DOHH2 (cell line): ENCODE measurements at regions not wholly inside any gene's neighbourhood (a gene's known extent, or its start where the extent isn't known, plus 50 kb on each side); places are given as distances from the start of the nearest gene placed in this dataset.
"Not testable (repeated sequence)": the region's sequence is repeated elsewhere in the genome, so short reads cannot be mapped to it uniquely, and the experiment has no call there.

Experiments
- H3F3A ChIP-seq: fragments of 200-600 bp; sonication (generic), shearing (Covaris generic); 2 replicates; pipeline ENCODE4 v1.6.0; 2016; ENCODE audit warnings: antibody characterized with exemption, mild to moderate bottlenecking; ENCODE audit not compliant: control insufficient read depth, insufficient read depth
- H3K27ac ChIP-seq: fragments of 200-600 bp; sonication (generic); 2 replicates; pipeline ENCODE4 v1.5.1; 2014; ENCODE audit warnings: low read depth, mild to moderate bottlenecking, low read length, moderate library complexity
- H3K27me3 ChIP-seq: fragments of 200-600 bp; sonication (generic); 2 replicates; pipeline ENCODE4 v1.6.1; 2014; ENCODE audit warnings: mild to moderate bottlenecking, low read length, mixed read lengths; ENCODE audit not compliant: control insufficient read depth
- H3K36me3 ChIP-seq: fragments of 200-600 bp; sonication (generic); 2 replicates; pipeline ENCODE4 v1.6.1; 2014; ENCODE audit warnings: mild to moderate bottlenecking, low read length, moderate library complexity, mixed read lengths; ENCODE audit not compliant: control insufficient read depth
- H3K4me1 ChIP-seq: fragments of 200-600 bp; sonication (generic); 2 replicates; pipeline ENCODE4 v1.6.1; 2014; ENCODE audit warnings: mild to moderate bottlenecking, low read length, mixed read lengths; ENCODE audit not compliant: control insufficient read depth
- H3K4me2 ChIP-seq: fragments of 200-600 bp; sonication (generic); 2 replicates; pipeline ENCODE4 v1.6.0; 2014; ENCODE audit warnings: mild to moderate bottlenecking, low read length, moderate library complexity
- H3K4me3 ChIP-seq: fragments of 200-600 bp; sonication (generic); 2 replicates; pipeline ENCODE4 v1.5.1; 2014; ENCODE audit warnings: mild to moderate bottlenecking, low read length, mixed read lengths
- H3K79me2 ChIP-seq: fragments of 200-600 bp; sonication (generic); 2 replicates; pipeline ENCODE4 v1.6.1; 2014; ENCODE audit warnings: mild to moderate bottlenecking, low read length, mixed read lengths; ENCODE audit not compliant: control insufficient read depth
- H3K9me2 ChIP-seq: fragments of 200-600 bp; sonication (generic); replicated peaks from 2 replicates; pipeline ENCODE4 v1.6.1; 2014; ENCODE audit warnings: mild to moderate bottlenecking, low read length, mixed read lengths; ENCODE audit not compliant: control insufficient read depth
- H3K9me3 ChIP-seq: fragments of 200-600 bp; sonication (generic); 2 replicates; pipeline ENCODE4 v1.6.1; 2014; ENCODE audit warnings: antibody characterized with exemption, low read length, mixed read lengths; ENCODE audit not compliant: control insufficient read depth, insufficient read depth
- H4K20me1 ChIP-seq: fragments of 200-600 bp; sonication (generic); 2 replicates; pipeline ENCODE4 v1.6.0; 2014; ENCODE audit warnings: low read depth, mild to moderate bottlenecking, antibody characterized with exemption, low read length, moderate library complexity; ENCODE audit not compliant: control insufficient read depth, insufficient read depth
- EZH2phosphoT487 ChIP-seq: fragments of 200-600 bp; sonication (generic); IDR thresholded peaks from 2 replicates; pipeline ENCODE4 v1.6.1; 2017; ENCODE audit warnings: borderline replicate concordance, mild to moderate bottlenecking, antibody characterized with exemption, low read length, moderate library complexity, mixed read lengths
- TF ChIP-seq, protein P1 (sequence below): fragments of 200-600 bp; sonication (generic); IDR thresholded peaks from one replicate; pipeline ENCODE4 v1.5.1; 2014; ENCODE audit warnings: antibody characterized with exemption, mild to moderate bottlenecking, low read depth, low read length; ENCODE audit not compliant: poor library complexity, severe bottlenecking

DNA sequence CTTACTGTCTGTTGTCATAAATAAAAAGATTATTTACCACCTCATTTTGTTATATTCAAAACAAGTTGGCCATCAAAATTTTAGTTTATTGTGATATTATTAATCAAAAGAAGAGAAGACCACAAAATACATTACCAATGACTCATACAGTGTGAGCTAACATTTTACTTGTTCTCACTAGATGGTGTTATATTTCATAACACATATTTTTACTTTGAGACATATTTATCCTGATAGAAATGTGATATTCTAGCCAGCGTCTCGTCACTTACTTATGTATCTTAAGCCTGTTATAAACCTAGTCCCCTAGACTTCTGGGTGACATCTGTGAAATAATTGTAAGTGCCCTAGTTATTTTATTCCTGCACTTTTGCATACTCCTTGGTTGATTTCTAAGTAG lies 263.2 kb downstream of the CDH7 start:
- no peaks in the 10 kb centered on the region for H3K79me2 ChIP-seq
- no peaks in the 10 kb centered on the region for H3K9me2 ChIP-seq
- H4K20me1 ChIP-seq: no peaks in the 10 kb centered on the region
- no peaks in the 10 kb centered on the region for H3F3A ChIP-seq
- H3K9me3 ChIP-seq: no peaks in the 10 kb centered on the region
- no peak overlapping the region for H3K27ac ChIP-seq
- H3K27me3 ChIP-seq: no peaks in the 10 kb centered on the region
- H3K4me2 ChIP-seq: no peak overlapping the region
- no peaks in the 10 kb centered on the region for H3K36me3 ChIP-seq
- TF ChIP-seq EZH2phosphoT487: no peak
- TF ChIP-seq, protein P1, sequence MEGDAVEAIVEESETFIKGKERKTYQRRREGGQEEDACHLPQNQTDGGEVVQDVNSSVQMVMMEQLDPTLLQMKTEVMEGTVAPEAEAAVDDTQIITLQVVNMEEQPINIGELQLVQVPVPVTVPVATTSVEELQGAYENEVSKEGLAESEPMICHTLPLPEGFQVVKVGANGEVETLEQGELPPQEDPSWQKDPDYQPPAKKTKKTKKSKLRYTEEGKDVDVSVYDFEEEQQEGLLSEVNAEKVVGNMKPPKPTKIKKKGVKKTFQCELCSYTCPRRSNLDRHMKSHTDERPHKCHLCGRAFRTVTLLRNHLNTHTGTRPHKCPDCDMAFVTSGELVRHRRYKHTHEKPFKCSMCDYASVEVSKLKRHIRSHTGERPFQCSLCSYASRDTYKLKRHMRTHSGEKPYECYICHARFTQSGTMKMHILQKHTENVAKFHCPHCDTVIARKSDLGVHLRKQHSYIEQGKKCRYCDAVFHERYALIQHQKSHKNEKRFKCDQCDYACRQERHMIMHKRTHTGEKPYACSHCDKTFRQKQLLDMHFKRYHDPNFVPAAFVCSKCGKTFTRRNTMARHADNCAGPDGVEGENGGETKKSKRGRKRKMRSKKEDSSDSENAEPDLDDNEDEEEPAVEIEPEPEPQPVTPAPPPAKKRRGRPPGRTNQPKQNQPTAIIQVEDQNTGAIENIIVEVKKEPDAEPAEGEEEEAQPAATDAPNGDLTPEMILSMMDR: no peak
- H3K4me3 ChIP-seq: no peak overlapping the region
- H3K4me1 ChIP-seq: no peaks in the 10 kb centered on the region

DNA sequence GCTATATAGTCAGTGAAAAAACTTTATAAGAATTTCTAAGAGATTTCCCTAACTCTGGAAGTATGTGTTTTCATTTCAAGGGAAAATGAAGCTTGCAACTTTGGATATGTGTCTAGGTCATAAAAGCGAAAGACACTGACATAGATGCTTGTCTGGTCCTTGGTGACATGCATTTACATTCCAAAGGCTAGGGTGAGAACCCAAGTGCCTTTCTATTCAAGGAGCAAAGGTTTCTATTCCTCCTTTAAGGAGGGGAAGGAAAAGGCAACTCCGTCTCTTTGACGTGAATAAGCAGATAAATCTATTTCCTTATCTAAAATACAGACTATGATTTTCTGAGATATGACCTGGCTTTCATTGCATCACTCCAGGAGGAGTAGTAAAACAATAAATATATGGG lies 261.1 kb downstream of the CDH7 start:
- TF ChIP-seq, protein P1: no peak
- TF ChIP-seq EZH2phosphoT487: no peak
- no peaks in the 10 kb centered on the region for H4K20me1 ChIP-seq
- no peaks in the 10 kb centered on the region for H3K4me1 ChIP-seq
- H3K79me2 ChIP-seq: no peaks in the 10 kb centered on the region
- no peaks in the 10 kb centered on the region for H3F3A ChIP-seq
- H3K4me2 ChIP-seq: no peak overlapping the region
- no peaks in the 10 kb centered on the region for H3K9me2 ChIP-seq
- no peaks in the 10 kb centered on the region for H3K27me3 ChIP-seq
- H3K9me3 ChIP-seq: no peaks in the 10 kb centered on the region
- H3K27ac ChIP-seq: no peak overlapping the region
- no peaks in the 10 kb centered on the region for H3K36me3 ChIP-seq
- H3K4me3 ChIP-seq: no peak overlapping the region

DNA sequence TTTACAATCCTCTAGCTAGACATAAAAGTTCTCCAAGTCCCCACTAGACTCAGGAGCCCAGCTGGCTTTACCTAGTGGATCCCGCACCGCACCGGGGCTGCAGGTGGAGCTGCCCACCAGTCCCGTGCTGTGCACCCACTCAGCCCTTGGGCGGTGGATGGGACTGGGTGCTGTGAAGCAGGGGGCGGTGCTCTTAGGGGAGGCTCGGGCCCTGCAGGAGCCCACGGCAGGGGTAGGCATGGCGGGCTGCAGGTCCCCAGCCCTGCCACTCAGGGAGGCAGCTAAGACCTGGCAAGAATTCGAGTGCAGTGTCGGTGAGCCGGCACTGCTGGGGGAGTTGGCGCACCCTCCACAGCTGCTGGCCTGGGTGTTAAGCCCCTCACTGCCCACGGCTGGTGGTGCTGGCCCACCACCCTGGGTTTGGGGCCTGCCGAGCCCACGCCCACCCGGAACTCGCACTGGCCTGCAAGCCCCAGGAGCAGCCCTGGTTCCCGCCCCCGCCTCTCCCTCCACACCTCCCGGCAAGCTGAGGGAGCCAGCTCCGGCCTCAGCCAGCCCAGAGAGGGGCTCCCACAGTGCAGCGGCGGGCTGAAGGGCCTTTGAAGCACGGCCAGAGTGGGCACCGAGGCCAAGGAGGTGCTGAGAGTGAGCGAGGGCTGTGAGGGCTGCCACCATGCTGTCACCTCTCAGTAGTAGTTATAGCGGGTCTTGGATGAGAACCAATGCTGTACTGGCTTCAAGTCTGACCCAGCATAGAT lies 255.2 kb downstream of the CDH7 start:
- Histone ChIP-seq H3K9me2 (no peaks in the 10 kb centered on the region), H3K79me2 (no peaks in the 10 kb centered on the region), H3K27ac (no peak overlapping the region), H3K4me3 (no peak overlapping the region), H3K36me3 (no peaks in the 10 kb centered on the region), H3K4me1 (no peaks in the 10 kb centered on the region), H3K4me2 (no peak overlapping the region), H3F3A (no peaks in the 10 kb centered on the region), H4K20me1 (no peaks in the 10 kb centered on the region), H3K9me3 (no peaks in the 10 kb centered on the region), H3K27me3 (no peaks in the 10 kb centered on the region)
- TF ChIP-seq, protein P1: no peak
- no peak for TF ChIP-seq EZH2phosphoT487

DNA sequence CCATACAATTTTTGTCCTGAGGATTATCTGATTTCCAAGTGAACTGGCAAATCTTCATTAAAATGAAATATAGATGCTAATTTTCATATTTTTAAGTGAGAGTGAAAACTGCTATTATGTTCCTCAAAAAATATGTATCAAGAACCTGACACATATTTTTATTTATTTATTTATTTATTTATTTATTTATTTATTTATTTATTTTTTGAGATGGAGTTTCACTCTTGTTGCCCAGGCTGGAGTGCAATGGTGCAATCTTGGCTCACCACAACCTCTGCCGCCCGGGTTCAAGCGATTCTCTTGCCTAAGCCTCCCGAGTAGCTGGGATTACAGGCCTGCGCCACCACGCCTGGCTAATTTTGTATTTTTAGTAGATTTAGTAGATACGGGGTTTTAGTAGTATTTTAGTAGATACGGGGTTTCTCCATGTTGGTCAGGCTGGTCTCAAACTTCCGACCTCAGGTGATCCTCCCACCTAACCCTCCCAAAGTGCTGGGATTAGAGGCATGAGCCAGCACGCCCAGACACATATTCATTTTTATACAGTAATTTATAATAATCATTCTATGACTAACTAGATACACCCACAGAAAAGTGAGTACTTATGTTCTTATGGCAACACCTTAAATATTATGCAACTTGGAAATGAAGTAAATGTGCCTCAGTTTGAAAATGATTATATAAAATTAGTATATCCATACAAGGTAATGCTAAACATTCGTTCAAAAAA lies 248.3 kb downstream of the CDH7 start:
- H3F3A ChIP-seq: not testable (repeated sequence)

More for the DNA sequence above, 248.3 kb downstream of the CDH7 start:
- H3K4me1 ChIP-seq, H3K27me3 ChIP-seq, H3K9me2 ChIP-seq, H3K9me3 ChIP-seq, H3K36me3 ChIP-seq, H4K20me1 ChIP-seq, H3K27ac ChIP-seq, H3K4me2 ChIP-seq, H3K79me2 ChIP-seq, H3K4me3 ChIP-seq: not testable (repeated sequence)
